ENCODE measurements at regions not wholly inside any gene's neighbourhood (a gene's known extent, or its start where the extent isn't known, plus 50 kb on each side); places are given as distances from the start of the nearest gene placed in this dataset.

GRCh38 chr10:110355141-110355831 lies 50.6 kb upstream of the SMNDC1 start:
- Histone ChIP-seq H3K27ac (ENCODE audit: low read length) (no peak overlapping the region), H3K9ac (ENCODE audit: low read length in 2 of 2) (no peak overlapping the region), H3K4me3 (ENCODE audit: low read length in 2 of 2) (no peak overlapping the region), H3K27me3 (ENCODE audit: control insufficient read depth in 1 of 2, insufficient read depth in 2 of 2, low read length in 2 of 2) (no peaks in the 10 kb centered on the region), H3K4me1 (ENCODE audit: control insufficient read depth, insufficient read depth, low read length) (peaks cover 33% of the 10 kb centered on the region), H3K36me3 (ENCODE audit: control insufficient read depth in 2 of 2, insufficient read depth in 2 of 2, low read length in 2 of 2) (no peaks in the 10 kb centered on the region), H3K9me3 (ENCODE audit: control insufficient read depth in 2 of 2, low read length in 2 of 2) (no peaks in the 10 kb centered on the region)

- H3K36me3 ChIP-seq (ENCODE audit: control insufficient read depth in 2 of 2, insufficient read depth in 2 of 2, low read length in 2 of 2): no peaks in the 10 kb centered on the region
- no peaks in the 10 kb centered on the region for H3K9me3 ChIP-seq (ENCODE audit: control insufficient read depth in 2 of 2, low read length in 2 of 2)
- H3K4me3 ChIP-seq (ENCODE audit: low read length in 2 of 2): no peak overlapping the region
- no peaks in the 10 kb centered on the region for H3K27me3 ChIP-seq (ENCODE audit: control insufficient read depth in 1 of 2, insufficient read depth in 2 of 2, low read length in 2 of 2)
- H3K27ac ChIP-seq (ENCODE audit: low read length): no peak overlapping the region
- peaks cover 33% of the 10 kb centered on the region for H3K4me1 ChIP-seq (ENCODE audit: control insufficient read depth, insufficient read depth, low read length)
- H3K9ac ChIP-seq (ENCODE audit: low read length in 2 of 2): no peak overlapping the region
These were observed 51.4 kb upstream of the SMNDC1 start for GRCh38 chr10:110355922-110356627.

GRCh38 chr10:110356628-110357245 lies 52.0 kb upstream of the SMNDC1 start:
- Histone ChIP-seq H3K4me1 (ENCODE audit: control insufficient read depth, insufficient read depth, low read length) (peaks cover 33% of the 10 kb centered on the region), H3K9me3 (ENCODE audit: control insufficient read depth in 2 of 2, low read length in 2 of 2) (no peaks in the 10 kb centered on the region), H3K4me3 (ENCODE audit: low read length in 2 of 2) (peak overlapping the region; percentile 17 to 54), H3K9ac (ENCODE audit: low read length in 2 of 2) (peak overlapping the region in 1 of 2 donors; percentile 5), H3K36me3 (ENCODE audit: control insufficient read depth in 2 of 2, insufficient read depth in 2 of 2, low read length in 2 of 2) (no peaks in the 10 kb centered on the region), H3K27me3 (ENCODE audit: control insufficient read depth in 1 of 2, insufficient read depth in 2 of 2, low read length in 2 of 2) (no peaks in the 10 kb centered on the region), H3K27ac (ENCODE audit: low read length) (no peak overlapping the region)

- peak overlapping the region in 1 of 2 donors; percentile 5 for H3K9ac ChIP-seq (ENCODE audit: low read length in 2 of 2)
- peaks cover 33% of the 10 kb centered on the region for H3K4me1 ChIP-seq (ENCODE audit: control insufficient read depth, insufficient read depth, low read length)
- H3K36me3 ChIP-seq (ENCODE audit: control insufficient read depth in 2 of 2, insufficient read depth in 2 of 2, low read length in 2 of 2): no peaks in the 10 kb centered on the region
- no peaks in the 10 kb centered on the region for H3K27me3 ChIP-seq (ENCODE audit: control insufficient read depth in 1 of 2, insufficient read depth in 2 of 2, low read length in 2 of 2)
- H3K27ac ChIP-seq (ENCODE audit: low read length): no peak overlapping the region
- H3K9me3 ChIP-seq (ENCODE audit: control insufficient read depth in 2 of 2, low read length in 2 of 2): no peaks in the 10 kb centered on the region
- H3K4me3 ChIP-seq (ENCODE audit: low read length in 2 of 2): peak overlapping the region; percentile 17 to 54
These were observed 52.6 kb upstream of the SMNDC1 start for GRCh38 chr10:110357252-110357780.

- H3K36me3 ChIP-seq (ENCODE audit: control insufficient read depth in 2 of 2, insufficient read depth in 2 of 2, low read length in 2 of 2): no peaks in the 10 kb centered on the region
- H3K4me1 ChIP-seq (ENCODE audit: control insufficient read depth, insufficient read depth, low read length): peaks cover 33% of the 10 kb centered on the region
- H3K9me3 ChIP-seq (ENCODE audit: control insufficient read depth in 2 of 2, low read length in 2 of 2): no peaks in the 10 kb centered on the region
- no peaks in the 10 kb centered on the region for H3K27me3 ChIP-seq (ENCODE audit: control insufficient read depth in 1 of 2, insufficient read depth in 2 of 2, low read length in 2 of 2)
- peak overlapping the region in 1 of 2 donors; percentile 54 for H3K4me3 ChIP-seq (ENCODE audit: low read length in 2 of 2)
- H3K9ac ChIP-seq (ENCODE audit: low read length in 2 of 2): no peak overlapping the region
- no peak overlapping the region for H3K27ac ChIP-seq (ENCODE audit: low read length)
These were observed 53.2 kb upstream of the SMNDC1 start for GRCh38 chr10:110357871-110358270.

- Histone ChIP-seq H3K9ac (ENCODE audit: low read length in 2 of 2) (no peak overlapping the region), H3K4me1 (ENCODE audit: control insufficient read depth, insufficient read depth, low read length) (peaks cover 31% of the 10 kb centered on the region), H3K36me3 (ENCODE audit: control insufficient read depth in 2 of 2, insufficient read depth in 2 of 2, low read length in 2 of 2) (no peaks in the 10 kb centered on the region)
These were observed 53.6 kb upstream of the SMNDC1 start for GRCh38 chr10:110358278-110358677.

GRCh38 chr10:110358869-110359629 lies 54.3 kb upstream of the SMNDC1 start:
- Histone ChIP-seq H3K4me3 (ENCODE audit: low read length in 2 of 2) (no peak overlapping the region), H3K36me3 (ENCODE audit: control insufficient read depth in 2 of 2, insufficient read depth in 2 of 2, low read length in 2 of 2) (no peaks in the 10 kb centered on the region), H3K27ac (ENCODE audit: low read length) (no peak overlapping the region), H3K9ac (ENCODE audit: low read length in 2 of 2) (no peak overlapping the region), H3K27me3 (ENCODE audit: control insufficient read depth in 1 of 2, insufficient read depth in 2 of 2, low read length in 2 of 2) (no peaks in the 10 kb centered on the region), H3K9me3 (ENCODE audit: control insufficient read depth in 2 of 2, low read length in 2 of 2) (no peaks in the 10 kb centered on the region), H3K4me1 (ENCODE audit: control insufficient read depth, insufficient read depth, low read length) (peaks cover 23% of the 10 kb centered on the region)

More at GRCh38 chr10:110358278-110358677, 53.6 kb upstream of the SMNDC1 start:
- H3K4me3 ChIP-seq (ENCODE audit: low read length in 2 of 2): no peak overlapping the region
- H3K9me3 ChIP-seq (ENCODE audit: control insufficient read depth in 2 of 2, low read length in 2 of 2): no peaks in the 10 kb centered on the region
- H3K27ac ChIP-seq (ENCODE audit: low read length): no peak overlapping the region
- H3K27me3 ChIP-seq (ENCODE audit: control insufficient read depth in 1 of 2, insufficient read depth in 2 of 2, low read length in 2 of 2): no peaks in the 10 kb centered on the region

GRCh38 chr10:110360857-110361474 lies 56.2 kb upstream of the SMNDC1 start:
- no peaks in the 10 kb centered on the region for H3K27me3 ChIP-seq (ENCODE audit: control insufficient read depth in 1 of 2, insufficient read depth in 2 of 2, low read length in 2 of 2)
- H3K9ac ChIP-seq (ENCODE audit: low read length in 2 of 2): no peak overlapping the region
- no peaks in the 10 kb centered on the region for H3K9me3 ChIP-seq (ENCODE audit: control insufficient read depth in 2 of 2, low read length in 2 of 2)
- H3K36me3 ChIP-seq (ENCODE audit: control insufficient read depth in 2 of 2, insufficient read depth in 2 of 2, low read length in 2 of 2): no peaks in the 10 kb centered on the region
- H3K4me3 ChIP-seq (ENCODE audit: low read length in 2 of 2): no peak overlapping the region
- peaks cover 16% of the 10 kb centered on the region for H3K4me1 ChIP-seq (ENCODE audit: control insufficient read depth, insufficient read depth, low read length)
- H3K27ac ChIP-seq (ENCODE audit: low read length): no peak overlapping the region

GRCh38 chr10:110361800-110362456 lies 57.2 kb upstream of the SMNDC1 start:
- Histone ChIP-seq H3K27me3 (ENCODE audit: control insufficient read depth in 1 of 2, insufficient read depth in 2 of 2, low read length in 2 of 2) (no peaks in the 10 kb centered on the region), H3K9me3 (ENCODE audit: control insufficient read depth in 2 of 2, low read length in 2 of 2) (no peaks in the 10 kb centered on the region), H3K4me1 (ENCODE audit: control insufficient read depth, insufficient read depth, low read length) (peaks cover 14% of the 10 kb centered on the region), H3K4me3 (ENCODE audit: low read length in 2 of 2) (no peak overlapping the region), H3K27ac (ENCODE audit: low read length) (no peak overlapping the region), H3K36me3 (ENCODE audit: control insufficient read depth in 2 of 2, insufficient read depth in 2 of 2, low read length in 2 of 2) (no peaks in the 10 kb centered on the region), H3K9ac (ENCODE audit: low read length in 2 of 2) (no peak overlapping the region)

Data from stomach smooth muscle (tissue), 2 donors.